WERI-Rb-1 (cell line): ENCODE measurements at regions not wholly inside any gene's neighbourhood (a gene's known extent, or its start where the extent isn't known, plus 50 kb on each side); places are given as distances from the start of the nearest gene placed in this dataset.

ENCODE experiments used
- DNase-seq: peaks from one replicate; pipeline ENCODE4 v3.0.0-alpha.2; 2020
- H3K27ac ChIP-seq: fragments of 250-450 bp; sonication (Bioruptor Pico); 2 replicates; pipeline ENCODE4 v1.5.1; 2020; ENCODE audit warnings: mild to moderate bottlenecking, moderate library complexity
- H3K27me3 ChIP-seq: fragments of 250-450 bp; sonication (Bioruptor Pico); 2 replicates; pipeline ENCODE4 v1.5.1; 2021; ENCODE audit warnings: mild to moderate bottlenecking, low read depth, moderate library complexity; ENCODE audit not compliant: insufficient read depth, severe bottlenecking
- H3K36me3 ChIP-seq: fragments of 250-450 bp; sonication (Bioruptor Pico); 2 replicates; pipeline ENCODE4 v1.5.1; 2020; ENCODE audit warnings: mild to moderate bottlenecking, moderate library complexity
- H3K4me3 ChIP-seq: 2 replicates; pipeline ENCODE4 v1.5.1; 2011; ENCODE audit warnings: low read depth, mild to moderate bottlenecking, control low read depth, low read length
- H3K9me3 ChIP-seq: fragments of 250-450 bp; sonication (Bioruptor Pico); 2 replicates; pipeline ENCODE4 v1.5.1; 2021; ENCODE audit warnings: mild to moderate bottlenecking, moderate library complexity; ENCODE audit not compliant: severe bottlenecking
- TF ChIP-seq, protein P1 (sequence below): IDR thresholded peaks from 2 replicates; pipeline ENCODE4 v1.5.1; 2011; ENCODE audit warnings: low read depth, mild to moderate bottlenecking, control low read depth, inconsistent platforms, low read length

- no peaks in the 10 kb centered on the region for H3K27me3 ChIP-seq
- H3K9me3 ChIP-seq: no peaks in the 10 kb centered on the region
- TF ChIP-seq, protein P1, sequence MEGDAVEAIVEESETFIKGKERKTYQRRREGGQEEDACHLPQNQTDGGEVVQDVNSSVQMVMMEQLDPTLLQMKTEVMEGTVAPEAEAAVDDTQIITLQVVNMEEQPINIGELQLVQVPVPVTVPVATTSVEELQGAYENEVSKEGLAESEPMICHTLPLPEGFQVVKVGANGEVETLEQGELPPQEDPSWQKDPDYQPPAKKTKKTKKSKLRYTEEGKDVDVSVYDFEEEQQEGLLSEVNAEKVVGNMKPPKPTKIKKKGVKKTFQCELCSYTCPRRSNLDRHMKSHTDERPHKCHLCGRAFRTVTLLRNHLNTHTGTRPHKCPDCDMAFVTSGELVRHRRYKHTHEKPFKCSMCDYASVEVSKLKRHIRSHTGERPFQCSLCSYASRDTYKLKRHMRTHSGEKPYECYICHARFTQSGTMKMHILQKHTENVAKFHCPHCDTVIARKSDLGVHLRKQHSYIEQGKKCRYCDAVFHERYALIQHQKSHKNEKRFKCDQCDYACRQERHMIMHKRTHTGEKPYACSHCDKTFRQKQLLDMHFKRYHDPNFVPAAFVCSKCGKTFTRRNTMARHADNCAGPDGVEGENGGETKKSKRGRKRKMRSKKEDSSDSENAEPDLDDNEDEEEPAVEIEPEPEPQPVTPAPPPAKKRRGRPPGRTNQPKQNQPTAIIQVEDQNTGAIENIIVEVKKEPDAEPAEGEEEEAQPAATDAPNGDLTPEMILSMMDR: no peak
- no peaks in the 10 kb centered on the region for H3K36me3 ChIP-seq
- H3K4me3 ChIP-seq: no peak overlapping the region
- DNase-seq: peak; percentile 8
- no peak overlapping the region for H3K27ac ChIP-seq
Measured at GRCh38 chr12:58504143-58504938, 416.0 kb downstream of the LRIG3 start.

DNA sequence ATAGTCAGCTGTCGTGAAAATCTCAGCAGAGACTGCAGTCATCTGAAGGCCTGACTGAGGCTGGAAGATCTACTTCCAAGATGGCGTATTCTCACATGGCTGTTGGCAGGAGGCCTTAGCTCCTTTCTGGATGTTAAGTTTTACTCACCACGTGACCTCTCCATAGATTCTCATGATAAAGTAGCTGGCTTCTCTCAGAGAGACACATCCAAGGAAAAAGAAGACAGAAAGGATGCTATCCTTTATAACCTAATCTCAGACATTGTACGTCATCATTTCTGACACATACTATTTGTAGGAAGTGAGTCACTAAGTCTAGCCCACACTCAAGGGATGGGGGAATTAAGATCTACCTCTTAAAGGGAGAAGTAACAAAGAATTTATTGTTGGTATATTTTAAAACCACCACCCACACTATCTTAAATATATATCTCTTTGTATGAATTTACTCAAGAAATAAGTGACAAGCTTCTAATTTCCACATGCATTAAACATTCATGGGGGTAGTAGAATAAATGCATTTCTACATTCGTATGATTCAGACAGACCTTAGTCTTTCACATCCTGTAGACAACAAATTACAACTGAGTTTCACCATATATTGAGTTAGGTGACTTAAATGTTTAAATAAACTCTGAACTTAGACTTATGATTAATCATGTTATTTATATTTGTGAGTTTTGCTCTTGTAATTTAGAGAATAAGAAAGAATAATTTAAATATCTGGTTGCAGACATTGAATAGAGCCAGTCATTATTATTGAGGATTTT lies 411.0 kb downstream of the LRIG3 start:
- Histone ChIP-seq H3K27me3 (no peaks in the 10 kb centered on the region), H3K27ac (no peak overlapping the region), H3K9me3 (no peaks in the 10 kb centered on the region), H3K4me3 (no peak overlapping the region), H3K36me3 (no peaks in the 10 kb centered on the region)
- TF ChIP-seq, protein P1: no peak
- no peak for DNase-seq

GRCh38 chr12:58513301-58513834 lies 406.9 kb downstream of the LRIG3 start:
- H3K36me3 ChIP-seq: no peaks in the 10 kb centered on the region
- peaks cover 5% of the 10 kb centered on the region for H3K9me3 ChIP-seq
- DNase-seq: no peak
- no peak overlapping the region for H3K27ac ChIP-seq
- no peak overlapping the region for H3K4me3 ChIP-seq
- no peaks in the 10 kb centered on the region for H3K27me3 ChIP-seq
- TF ChIP-seq, protein P1: no peak

GRCh38 chr12:58513852-58514251 lies 406.5 kb downstream of the LRIG3 start:
- DNase-seq: no peak
- TF ChIP-seq, protein P1: no peak
- Histone ChIP-seq H3K27ac (no peak overlapping the region), H3K9me3 (peaks cover 5% of the 10 kb centered on the region), H3K4me3 (no peak overlapping the region), H3K36me3 (no peaks in the 10 kb centered on the region), H3K27me3 (no peaks in the 10 kb centered on the region)

GRCh38 chr12:58519839-58520238 lies 400.5 kb downstream of the LRIG3 start:
- Histone ChIP-seq H3K36me3 (no peaks in the 10 kb centered on the region), H3K4me3 (no peak overlapping the region), H3K27ac (no peak overlapping the region), H3K9me3 (peaks cover 5% of the 10 kb centered on the region), H3K27me3 (no peaks in the 10 kb centered on the region)
- DNase-seq: no peak
- TF ChIP-seq, protein P1: no peak
